ENCODE measurements at regions not wholly inside any gene's neighbourhood (a gene's known extent, or its start where the extent isn't known, plus 50 kb on each side); places are given as distances from the start of the nearest gene placed in this dataset.

DNA sequence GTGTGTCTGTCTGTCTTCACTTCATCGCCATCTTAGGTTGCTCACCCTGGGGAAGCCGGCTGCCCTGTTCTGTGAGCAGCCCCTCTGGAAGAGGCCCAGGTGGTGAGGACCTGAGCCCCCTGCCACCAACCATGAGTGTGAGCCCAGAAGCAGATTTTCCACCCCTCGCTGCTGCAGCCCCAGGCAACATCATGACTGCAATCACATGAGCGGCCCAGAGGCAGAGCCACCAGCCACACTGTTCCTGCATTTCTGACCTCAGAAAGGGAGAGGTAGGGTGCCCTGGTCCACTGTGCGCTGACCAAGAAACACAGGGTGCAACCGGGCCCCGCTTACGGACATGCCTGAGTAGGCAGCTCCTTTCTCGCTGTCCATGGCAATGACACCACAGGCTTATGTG is 92.3 kb upstream of the IQSEC1 start:
- 98% methylated on average over 5 to 9 of the region's 9 CpGs for WGBS, 2 experiments (ENCODE audit: insufficient coverage in 1 of 2, insufficient read length in 1 of 2)
- H3K4me3 ChIP-seq (ENCODE audit: low read length), result no peak overlapping the region
- Mint-ChIP-seq H3K9me3 (peaks cover 19% of the 10 kb centered on the region), H3K27me3 (ENCODE audit: insufficient read depth) (peaks cover 1% of the 10 kb centered on the region), H3K27ac (no peak overlapping the region), H3K4me3 (no peak overlapping the region), H3K36me3 (ENCODE audit: low read depth) (peaks cover 2% of the 10 kb centered on the region), H3K4me1 (peaks cover 19% of the 10 kb centered on the region)
- TF ChIP-seq CTCF (conservative IDR thresholded peaks at IDR 0.05), result no peak
- DNase-seq, result no peak
- no peaks in the 10 kb centered on the region for H3K36me3 ChIP-seq (ENCODE audit: control insufficient read depth, insufficient read depth, low read length)
- H3K9me3 ChIP-seq (ENCODE audit: control insufficient read depth, low read length), result peaks cover 6% of the 10 kb centered on the region
- H3K27me3 ChIP-seq (ENCODE audit: control insufficient read depth, insufficient read depth, low read length, poor library complexity, severe bottlenecking), result no peaks in the 10 kb centered on the region
- H3K9ac ChIP-seq (ENCODE audit: extremely low read depth, low read length, poor library complexity, severe bottlenecking), result no peak overlapping the region
- H3K27ac ChIP-seq (ENCODE audit: low read depth, low read length), result no peak overlapping the region
- no peaks in the 10 kb centered on the region for H3K4me1 ChIP-seq (ENCODE audit: control insufficient read depth, insufficient read depth, low read length)

DNA sequence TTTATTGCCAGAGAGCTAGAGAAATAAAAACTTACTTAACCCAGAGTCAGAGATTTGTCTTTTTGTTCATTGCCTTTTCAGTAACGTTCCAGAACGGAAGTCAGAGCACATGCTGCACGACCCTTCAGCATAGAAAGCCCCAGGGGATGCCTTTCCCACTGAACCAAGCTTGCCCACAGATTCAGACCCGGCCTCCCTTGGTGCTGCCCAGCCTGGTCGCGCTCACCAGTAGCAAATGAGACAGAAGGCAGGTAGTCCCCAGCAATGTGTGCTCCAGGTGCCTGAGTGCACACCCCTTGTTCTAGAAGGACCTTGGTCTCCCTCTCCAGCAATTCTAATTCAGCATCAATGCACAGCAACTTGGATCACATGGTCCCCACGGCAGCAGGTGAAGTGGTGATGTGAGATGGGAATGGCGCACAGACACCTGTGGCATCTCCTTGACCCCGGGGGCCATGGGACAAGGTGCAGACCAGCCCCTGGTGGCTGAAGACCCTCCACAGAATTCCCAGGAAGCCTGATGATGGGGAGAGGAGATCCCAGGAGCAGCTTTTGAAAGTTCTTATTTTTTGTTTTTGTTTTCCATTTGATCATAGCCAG is 91.8 kb upstream of the IQSEC1 start:
- Histone ChIP-seq H3K27ac (ENCODE audit: low read depth, low read length) (no peak overlapping the region), H3K36me3 (ENCODE audit: control insufficient read depth, insufficient read depth, low read length) (no peaks in the 10 kb centered on the region), H3K27me3 (ENCODE audit: control insufficient read depth, insufficient read depth, low read length, poor library complexity, severe bottlenecking) (no peaks in the 10 kb centered on the region), H3K9me3 (ENCODE audit: control insufficient read depth, low read length) (peaks cover under 1% of the 10 kb centered on the region), H3K4me3 (ENCODE audit: low read length) (no peak overlapping the region), H3K4me1 (ENCODE audit: control insufficient read depth, insufficient read depth, low read length) (no peaks in the 10 kb centered on the region), H3K9ac (ENCODE audit: extremely low read depth, low read length, poor library complexity, severe bottlenecking) (no peak overlapping the region)
- no peak for TF ChIP-seq CTCF (conservative IDR thresholded peaks at IDR 0.05)
- no peak for DNase-seq
- Mint-ChIP-seq H3K4me3 (no peak overlapping the region), H3K36me3 (ENCODE audit: low read depth) (peaks cover 2% of the 10 kb centered on the region), H3K4me1 (peaks cover 20% of the 10 kb centered on the region), H3K27ac (no peak overlapping the region), H3K9me3 (peaks cover 13% of the 10 kb centered on the region), H3K27me3 (ENCODE audit: insufficient read depth) (peaks cover 1% of the 10 kb centered on the region)
- 95 to 96% methylated on average over 7 to 9 of the region's 9 CpGs for WGBS, 2 experiments (ENCODE audit: insufficient coverage in 1 of 2, insufficient read length in 1 of 2)

DNA sequence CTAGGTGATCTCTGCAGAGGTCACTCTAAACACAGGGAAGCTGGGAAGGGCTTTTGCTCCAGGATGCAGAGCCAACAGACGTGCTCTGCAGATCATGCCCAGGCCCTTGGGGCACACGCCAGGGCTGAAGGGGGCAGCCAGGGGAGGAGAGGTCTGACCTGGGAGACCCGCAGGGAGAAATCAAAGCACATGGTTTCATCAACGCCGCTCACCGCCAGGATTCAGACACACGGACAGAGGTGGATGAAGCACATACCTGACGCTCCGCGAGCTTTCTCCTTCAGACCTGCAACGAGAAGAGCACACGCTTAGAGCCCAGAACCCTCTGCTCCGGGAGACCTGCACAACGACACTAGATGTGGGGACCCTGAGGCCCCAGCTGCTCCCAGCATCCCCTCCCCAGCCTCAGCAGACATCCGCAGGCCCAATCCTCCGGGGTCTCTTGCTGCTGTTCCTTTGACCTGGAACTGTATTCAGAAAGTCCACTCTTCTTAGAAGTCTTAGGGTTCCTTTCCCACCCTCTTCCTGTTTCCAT is 90.7 kb upstream of the IQSEC1 start:
- no peak overlapping the region for H3K27ac ChIP-seq (ENCODE audit: low read depth, low read length)
- 90 to 99% methylated on average over 13 to 16 of the region's 16 CpGs for WGBS, 2 experiments (ENCODE audit: insufficient coverage in 1 of 2, insufficient read length in 1 of 2)
- H3K9me3 ChIP-seq (ENCODE audit: control insufficient read depth, low read length), result no peaks in the 10 kb centered on the region
- no peaks in the 10 kb centered on the region for H3K4me1 ChIP-seq (ENCODE audit: control insufficient read depth, insufficient read depth, low read length)
- H3K9ac ChIP-seq (ENCODE audit: extremely low read depth, low read length, poor library complexity, severe bottlenecking), result no peak overlapping the region
- H3K4me3 ChIP-seq (ENCODE audit: low read length), result no peak overlapping the region
- peaks cover 1% of the 10 kb centered on the region for H3K27me3 Mint-ChIP-seq (ENCODE audit: insufficient read depth)
- peaks cover 2% of the 10 kb centered on the region for H3K9me3 Mint-ChIP-seq
- no peak overlapping the region for H3K27ac Mint-ChIP-seq
- DNase-seq, result no peak
- TF ChIP-seq CTCF (conservative IDR thresholded peaks at IDR 0.05), result no peak
- no peaks in the 10 kb centered on the region for H3K27me3 ChIP-seq (ENCODE audit: control insufficient read depth, insufficient read depth, low read length, poor library complexity, severe bottlenecking)
- H3K36me3 Mint-ChIP-seq (ENCODE audit: low read depth), result no peaks in the 10 kb centered on the region
- H3K4me1 Mint-ChIP-seq, result peaks cover 27% of the 10 kb centered on the region
- H3K4me3 Mint-ChIP-seq, result no peak overlapping the region
- H3K36me3 ChIP-seq (ENCODE audit: control insufficient read depth, insufficient read depth, low read length), result no peaks in the 10 kb centered on the region

Data from endodermal cell (in vitro differentiated cells).